Hepatocyte (in vitro differentiated cells): ENCODE measurements at regions not wholly inside any gene's neighbourhood (a gene's known extent, or its start where the extent isn't known, plus 50 kb on each side); places are given as distances from the start of the nearest gene placed in this dataset.

ENCODE experiments used
- DNase-seq: peaks from one replicate; pipeline ENCODE4 v3.0.0-alpha.2; 2016; ENCODE audit warnings: low spot score
- H2AFZ ChIP-seq: fragments of 200-600 bp; sonication (generic); 2 replicates; pipeline ENCODE4 v1.6.0; 2016; ENCODE audit warnings: antibody characterized with exemption, mild to moderate bottlenecking
- H3K27ac ChIP-seq: fragments of 200-600 bp; sonication (generic); 2 replicates; pipeline ENCODE4 v1.5.1; 2016; ENCODE audit warnings: mild to moderate bottlenecking
- H3K27me3 ChIP-seq: fragments of 200-600 bp; sonication (generic); 2 replicates; pipeline ENCODE4 v1.6.1; 2016
- H3K36me3 ChIP-seq: fragments of 200-600 bp; sonication (generic); replicated peaks from 2 replicates; pipeline ENCODE4 v1.5.1; 2016; ENCODE audit warnings: low read depth; ENCODE audit not compliant: insufficient read depth
- H3K4me1 ChIP-seq: fragments of 200-600 bp; sonication (generic); 2 replicates; pipeline ENCODE4 v1.5.1; 2016; ENCODE audit warnings: mild to moderate bottlenecking, moderate library complexity; ENCODE audit not compliant: insufficient read depth
- H3K4me2 ChIP-seq: fragments of 200-600 bp; sonication (generic); 2 replicates; pipeline ENCODE4 v1.6.0; 2016
- H3K4me3 ChIP-seq: fragments of 200-600 bp; sonication (generic); 2 replicates; pipeline ENCODE4 v1.5.1; 2016; ENCODE audit warnings: mild to moderate bottlenecking
- H3K79me2 ChIP-seq: fragments of 200-600 bp; sonication (generic); 2 replicates; pipeline ENCODE4 v1.6.0; 2017; ENCODE audit warnings: mild to moderate bottlenecking
- H3K9me2 ChIP-seq: fragments of 200-600 bp; sonication (generic); replicated peaks from 2 replicates; pipeline ENCODE4 v1.6.0; 2017; ENCODE audit warnings: mild to moderate bottlenecking; ENCODE audit not compliant: insufficient read depth
- H3K9me3 ChIP-seq: fragments of 200-600 bp; sonication (generic); 2 replicates; pipeline ENCODE4 v1.5.1; 2016; ENCODE audit warnings: low read depth, mild to moderate bottlenecking
- H4K20me1 ChIP-seq: fragments of 200-600 bp; sonication (generic); 2 replicates; pipeline ENCODE4 v1.6.0; 2016; ENCODE audit warnings: mild to moderate bottlenecking; ENCODE audit not compliant: insufficient read depth, poor library complexity, severe bottlenecking
- EZH2 ChIP-seq: fragments of 200-600 bp; sonication (generic); IDR thresholded peaks from 2 replicates; pipeline ENCODE4 v1.6.1; 2016; ENCODE audit warnings: antibody characterized with exemption, mild to moderate bottlenecking, borderline replicate concordance
- EZH2phosphoT487 ChIP-seq: fragments of 200-600 bp; sonication (generic); IDR thresholded peaks from one replicate; pipeline ENCODE4 v1.6.1; 2018; ENCODE audit warnings: antibody characterized with exemption, mild to moderate bottlenecking, low read depth, moderate library complexity; ENCODE audit not compliant: unreplicated experiment, severe bottlenecking
- WGBS: methylation state at CpG from one replicate; pipeline ENCODE4 v1.1.6; 2016; ENCODE audit warnings: low lambda C conversion rate; ENCODE audit errors: missing lambda C conversion rate; 5-methylcytosine and 5-hydroxymethylcytosine counted together
- TF ChIP-seq, protein P1 (sequence below): fragments of 200-600 bp; sonication (generic); IDR thresholded peaks from 2 replicates; pipeline ENCODE4 v1.5.1; 2016; ENCODE audit warnings: antibody characterized with exemption, mild to moderate bottlenecking; ENCODE audit not compliant: poor library complexity

DNA sequence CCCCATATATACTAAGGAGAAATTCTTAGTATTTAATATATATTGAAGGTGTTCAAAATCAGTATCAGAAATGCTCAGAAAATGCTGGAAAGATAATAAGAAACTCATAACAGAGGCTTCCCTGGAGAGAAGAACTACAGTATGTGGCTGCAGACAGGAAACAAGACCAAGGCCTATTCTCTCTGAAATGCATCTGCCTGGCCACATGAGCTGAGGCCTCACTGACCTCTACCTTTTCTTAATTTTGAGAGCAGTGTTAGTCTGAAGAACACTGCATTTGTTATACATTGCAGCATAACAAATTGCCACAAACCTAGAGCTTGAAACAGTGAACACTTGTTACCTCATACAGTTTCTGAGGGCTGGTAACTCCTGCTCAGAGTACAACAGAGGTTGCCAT is 133.4 kb upstream of the SPEF2 start:
- peak overlapping the region; percentile 21 for H3K4me2 ChIP-seq

DNA sequence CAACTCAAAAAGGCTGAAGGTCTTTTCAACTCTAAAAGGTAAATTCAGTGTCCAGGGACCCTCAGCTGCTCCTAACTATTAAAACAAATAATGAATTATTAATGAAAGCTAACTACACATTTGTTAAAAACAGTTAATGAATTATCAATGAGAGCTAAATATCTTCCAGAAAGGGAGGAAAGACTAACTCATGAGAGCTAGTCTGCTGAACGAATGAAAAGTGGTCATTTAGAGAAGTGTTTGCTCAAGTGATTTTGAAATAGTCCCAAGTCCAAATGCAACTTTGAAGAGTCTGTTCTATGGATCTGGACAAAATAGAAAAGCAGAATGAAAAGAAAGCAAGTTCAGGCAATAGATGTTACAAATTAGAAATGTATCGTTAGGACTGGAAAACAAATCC is 133.9 kb upstream of the SPEF2 start:
- Histone ChIP-seq H3K4me2 (peak overlapping the region; percentile 44), H3K27me3 (no peaks in the 10 kb centered on the region), H3K9me2 (no peaks in the 10 kb centered on the region), H3K27ac (peak overlapping the region; percentile 68), H3K79me2 (no peaks in the 10 kb centered on the region), H3K4me3 (no peak overlapping the region), H2AFZ (no peak overlapping the region), H3K9me3 (no peaks in the 10 kb centered on the region), H3K4me1 (peaks cover 46% of the 10 kb centered on the region), H4K20me1 (no peaks in the 10 kb centered on the region), H3K36me3 (no peaks in the 10 kb centered on the region)
- WGBS, result 66% methylated on average over 2 of the region's 2 CpGs
- no peak for DNase-seq
- no peak for TF ChIP-seq EZH2phosphoT487
- TF ChIP-seq EZH2, result no peak
- TF ChIP-seq, protein P1, sequence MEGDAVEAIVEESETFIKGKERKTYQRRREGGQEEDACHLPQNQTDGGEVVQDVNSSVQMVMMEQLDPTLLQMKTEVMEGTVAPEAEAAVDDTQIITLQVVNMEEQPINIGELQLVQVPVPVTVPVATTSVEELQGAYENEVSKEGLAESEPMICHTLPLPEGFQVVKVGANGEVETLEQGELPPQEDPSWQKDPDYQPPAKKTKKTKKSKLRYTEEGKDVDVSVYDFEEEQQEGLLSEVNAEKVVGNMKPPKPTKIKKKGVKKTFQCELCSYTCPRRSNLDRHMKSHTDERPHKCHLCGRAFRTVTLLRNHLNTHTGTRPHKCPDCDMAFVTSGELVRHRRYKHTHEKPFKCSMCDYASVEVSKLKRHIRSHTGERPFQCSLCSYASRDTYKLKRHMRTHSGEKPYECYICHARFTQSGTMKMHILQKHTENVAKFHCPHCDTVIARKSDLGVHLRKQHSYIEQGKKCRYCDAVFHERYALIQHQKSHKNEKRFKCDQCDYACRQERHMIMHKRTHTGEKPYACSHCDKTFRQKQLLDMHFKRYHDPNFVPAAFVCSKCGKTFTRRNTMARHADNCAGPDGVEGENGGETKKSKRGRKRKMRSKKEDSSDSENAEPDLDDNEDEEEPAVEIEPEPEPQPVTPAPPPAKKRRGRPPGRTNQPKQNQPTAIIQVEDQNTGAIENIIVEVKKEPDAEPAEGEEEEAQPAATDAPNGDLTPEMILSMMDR, result no peak

More for the DNA sequence above, 133.4 kb upstream of the SPEF2 start:
- H3K79me2 ChIP-seq, result no peaks in the 10 kb centered on the region
- H2AFZ ChIP-seq, result no peak overlapping the region
- H3K4me1 ChIP-seq, result peaks cover 48% of the 10 kb centered on the region
- H4K20me1 ChIP-seq, result no peaks in the 10 kb centered on the region
- no peak overlapping the region for H3K4me3 ChIP-seq
- no peaks in the 10 kb centered on the region for H3K9me2 ChIP-seq
- H3K27ac ChIP-seq, result peak overlapping the region; percentile 68
- H3K27me3 ChIP-seq, result no peaks in the 10 kb centered on the region
- no peak for DNase-seq
- TF ChIP-seq EZH2phosphoT487 (no peak), EZH2 (no peak)
- TF ChIP-seq, protein P1, result no peak
- no peaks in the 10 kb centered on the region for H3K9me3 ChIP-seq
- no peaks in the 10 kb centered on the region for H3K36me3 ChIP-seq

DNA sequence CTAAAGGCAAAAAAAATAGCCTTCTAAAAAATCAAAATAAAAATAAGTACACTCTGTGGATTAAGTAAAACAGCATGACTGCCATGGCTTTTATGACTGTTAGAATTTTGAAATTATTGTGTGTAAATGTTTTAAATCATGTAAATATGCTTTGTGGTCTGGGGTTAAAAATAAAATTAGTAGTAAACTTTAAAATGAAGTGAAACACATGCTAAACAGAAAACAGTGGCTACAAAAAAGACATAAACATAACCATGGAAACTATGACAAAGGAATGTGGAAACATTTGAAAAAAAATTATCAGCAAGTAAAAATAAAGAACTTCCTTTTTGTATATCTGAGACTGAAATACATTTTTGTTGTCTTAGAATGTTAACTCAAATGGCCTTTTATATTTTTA is 134.5 kb upstream of the SPEF2 start:
- TF ChIP-seq EZH2 (no peak), EZH2phosphoT487 (no peak)
- TF ChIP-seq, protein P1, result no peak
- Histone ChIP-seq H4K20me1 (no peaks in the 10 kb centered on the region), H3K4me2 (peak overlapping the region; percentile 44), H3K27me3 (no peaks in the 10 kb centered on the region), H3K9me2 (no peaks in the 10 kb centered on the region), H3K4me1 (peaks cover 40% of the 10 kb centered on the region), H3K27ac (peak overlapping the region; percentile 68), H3K79me2 (no peaks in the 10 kb centered on the region), H3K4me3 (no peak overlapping the region), H2AFZ (no peak overlapping the region), H3K9me3 (no peaks in the 10 kb centered on the region), H3K36me3 (no peaks in the 10 kb centered on the region)
- no peak for DNase-seq

DNA sequence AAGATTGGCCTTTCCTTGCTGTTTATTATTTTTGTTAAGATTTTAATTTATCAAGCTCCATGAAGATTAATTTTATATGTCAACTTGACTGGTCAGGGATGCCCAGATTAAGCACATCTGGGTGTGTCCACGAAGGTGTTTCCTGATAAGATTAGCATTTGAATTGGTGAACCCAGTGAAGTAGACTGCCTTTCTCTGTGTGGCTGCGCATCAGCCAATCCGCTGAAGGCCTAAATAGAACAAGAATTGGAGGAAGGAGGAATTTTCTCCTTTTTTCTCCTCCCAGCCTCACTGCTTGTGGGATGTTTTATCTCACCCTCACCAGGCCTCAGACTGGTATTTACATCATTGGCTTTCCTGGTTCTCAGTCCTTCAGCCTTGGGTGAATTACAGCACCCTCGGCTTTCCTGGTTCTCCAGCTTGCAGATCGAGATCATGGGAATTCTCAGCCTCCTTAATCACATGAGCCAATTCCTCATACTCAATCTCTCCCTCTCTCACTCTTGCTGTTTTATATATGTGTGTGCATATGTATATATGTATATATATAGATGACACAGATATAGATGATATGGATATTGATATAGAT is 135.4 kb upstream of the SPEF2 start:
- no peak overlapping the region for H3K4me3 ChIP-seq
- peaks cover 41% of the 10 kb centered on the region for H3K4me1 ChIP-seq
- H2AFZ ChIP-seq, result no peak overlapping the region
- H4K20me1 ChIP-seq, result no peaks in the 10 kb centered on the region
- DNase-seq, result no peak
- no peaks in the 10 kb centered on the region for H3K36me3 ChIP-seq
- no peaks in the 10 kb centered on the region for H3K9me3 ChIP-seq
- no peaks in the 10 kb centered on the region for H3K9me2 ChIP-seq
- no peaks in the 10 kb centered on the region for H3K79me2 ChIP-seq
- TF ChIP-seq EZH2, result no peak
- no peak for TF ChIP-seq EZH2phosphoT487
- TF ChIP-seq, protein P1, result no peak
- 82% methylated on average over 5 of the region's 5 CpGs for WGBS
- peak overlapping the region; percentile 68 for H3K27ac ChIP-seq
- H3K27me3 ChIP-seq, result no peaks in the 10 kb centered on the region
- H3K4me2 ChIP-seq, result no peak overlapping the region
